Left colon (tissue), 2 donors: ENCODE measurements at regions not wholly inside any gene's neighbourhood (a gene's known extent, or its start where the extent isn't known, plus 50 kb on each side); places are given as distances from the start of the nearest gene placed in this dataset.
A peak's percentile ranks its signal among the peaks of the same experiment; 100 is the strongest.

ENCODE experiments used
- ATAC-seq: fragments of 200-7000 bp; cut with Tn5 transposase; one replicate; pipeline ENCODE4 v1.9.1; 2020; ENCODE audit warnings: mild to moderate bottlenecking, moderate library complexity
- DNase-seq, 2 donors: peaks; one replicate each; pipeline ENCODE4 v3.0.0-alpha.2; 2020
- intact Hi-C, 2 donors: fragments of 100-400 bp; cut with DNase I in 1 of 2; cut with micrococcal nuclease in 1 of 2; formaldehyde crosslinking; loops; one replicate each; pipeline versions ENCODE4 v1.11.2 to v1.14.0; 2022; cut with DNase I, micrococcal nuclease
- donor health status: DM: no; HTN: no; CAD: no.
- donor health status: DM: yes; HTN: yes; CAD: no.

DNA sequence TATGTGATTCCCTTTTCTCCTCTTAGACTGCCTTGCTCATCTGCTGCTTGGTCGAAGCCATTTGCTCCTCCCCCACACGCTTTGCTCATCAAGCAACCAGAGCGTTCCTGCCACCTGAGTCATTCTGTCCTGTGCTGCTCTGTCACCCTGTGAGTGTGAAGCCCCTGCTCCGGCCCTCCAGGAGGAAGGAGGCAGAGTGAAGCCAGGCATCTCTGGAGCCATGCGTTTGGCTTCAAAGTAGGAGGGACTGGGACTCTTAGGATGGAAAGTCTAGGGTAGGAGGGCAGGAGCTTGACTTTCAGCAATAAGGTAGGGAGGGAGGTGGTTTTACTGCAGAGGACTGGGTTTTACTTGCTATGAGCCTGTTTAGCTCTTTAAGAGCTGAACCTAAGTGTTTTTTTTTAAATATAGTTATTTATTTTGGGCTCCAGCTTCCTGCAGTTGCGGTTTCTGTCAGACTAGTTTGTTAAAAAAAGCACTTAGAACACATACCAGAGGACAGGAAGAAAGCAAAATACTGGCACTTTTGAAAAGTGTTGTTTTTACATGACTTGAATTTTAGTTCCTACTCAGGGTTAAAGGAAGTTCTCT lies 63.6 kb downstream of the SPINK2 start:
- ATAC-seq (peak; percentile 47), DNase-seq (peak; percentile 51 to 57)
- intact Hi-C loops, result no loop called here

GRCh38 chr4:56757261-56757746 lies 64.2 kb downstream of the SPINK2 start:
- intact Hi-C loops, result no loop called here
- DNase-seq (peak; percentile 55 to 57), ATAC-seq (peak; percentile 67)

DNA sequence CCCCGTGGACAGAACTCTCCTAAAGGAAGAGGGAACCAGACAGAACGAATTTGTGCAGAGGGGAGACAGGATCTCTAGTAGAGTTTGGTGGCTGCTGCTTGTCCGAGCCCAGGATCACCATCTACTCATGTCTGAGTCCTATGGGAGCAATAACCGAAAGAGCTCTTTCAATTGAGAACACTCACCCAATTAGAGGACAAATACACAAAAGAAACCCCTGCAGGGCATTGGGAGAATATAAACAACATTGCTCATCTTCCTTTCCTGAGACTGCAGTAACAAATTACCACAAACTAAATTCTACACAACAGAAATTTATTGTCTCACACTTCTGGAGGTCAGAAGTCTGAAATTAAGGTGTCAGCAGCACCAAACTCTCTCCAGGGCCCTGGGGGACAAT lies 65.6 kb downstream of the SPINK2 start:
- no peak for ATAC-seq
- intact Hi-C loops, result no loop called here
- no peak for DNase-seq

- ATAC-seq, result peak; percentile 82
- DNase-seq, result peak in 1 of 2 donors; percentile 32
- intact Hi-C loops, result no loop called here
Measured at GRCh38 chr4:56752985-56753384, 68.5 kb downstream of the SPINK2 start.

DNA sequence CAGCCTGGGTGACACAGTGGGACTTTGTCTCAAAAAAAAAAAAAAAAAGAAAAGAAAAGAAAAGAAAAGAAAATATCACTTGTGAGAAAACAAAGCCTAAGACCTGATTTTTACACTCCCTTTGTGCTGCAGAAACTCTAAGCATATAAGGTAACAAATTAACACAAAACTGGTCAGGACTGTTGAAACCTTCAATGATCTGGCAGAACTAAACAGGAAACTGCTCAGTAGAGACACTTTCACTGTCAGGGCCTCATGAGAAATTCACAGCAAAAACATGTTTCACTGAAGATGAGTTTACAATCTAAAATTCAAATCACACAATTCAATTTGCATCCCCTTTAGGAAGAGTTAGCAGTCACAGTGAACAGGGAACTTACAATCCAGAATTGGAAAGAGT lies 69.1 kb upstream of the HOPX start:
- intact Hi-C loops, result no loop called here
- ATAC-seq (no peak), DNase-seq (no peak)

DNA sequence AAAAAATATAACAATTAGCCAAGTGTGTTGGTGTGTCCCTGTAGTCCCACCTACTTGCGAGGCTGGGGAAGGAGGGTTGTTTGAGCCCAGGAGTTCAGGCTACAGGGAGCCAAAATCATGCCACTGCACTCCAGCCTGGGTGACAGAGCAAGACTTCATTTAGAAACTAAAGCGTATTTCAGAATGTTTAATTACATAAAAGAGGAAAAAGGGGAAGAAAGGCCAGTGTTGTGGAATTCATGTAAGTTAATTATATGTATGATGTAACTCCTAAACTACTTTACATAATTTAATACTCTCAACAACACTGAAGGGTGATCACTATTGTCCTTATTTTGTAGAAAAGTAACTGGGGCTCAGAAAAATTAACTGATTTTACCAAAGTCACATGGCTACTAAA lies 67.2 kb upstream of the HOPX start:
- no peak for DNase-seq
- intact Hi-C loops, result no loop called here
- no peak for ATAC-seq

GRCh38 chr4:56746639-56747038 lies 65.5 kb upstream of the HOPX start:
- DNase-seq (no peak), ATAC-seq (no peak)
- intact Hi-C loops, result no loop called here

GRCh38 chr4:56745042-56745441 lies 63.9 kb upstream of the HOPX start:
- intact Hi-C loops, result no loop called here
- ATAC-seq (peak; percentile 63), DNase-seq (peak in 1 of 2 donors; percentile 29)

- DNase-seq (no peak), ATAC-seq (no peak)
- intact Hi-C loops, result no loop called here
Measured at GRCh38 chr4:56744030-56744429, 62.9 kb upstream of the HOPX start.

DNA sequence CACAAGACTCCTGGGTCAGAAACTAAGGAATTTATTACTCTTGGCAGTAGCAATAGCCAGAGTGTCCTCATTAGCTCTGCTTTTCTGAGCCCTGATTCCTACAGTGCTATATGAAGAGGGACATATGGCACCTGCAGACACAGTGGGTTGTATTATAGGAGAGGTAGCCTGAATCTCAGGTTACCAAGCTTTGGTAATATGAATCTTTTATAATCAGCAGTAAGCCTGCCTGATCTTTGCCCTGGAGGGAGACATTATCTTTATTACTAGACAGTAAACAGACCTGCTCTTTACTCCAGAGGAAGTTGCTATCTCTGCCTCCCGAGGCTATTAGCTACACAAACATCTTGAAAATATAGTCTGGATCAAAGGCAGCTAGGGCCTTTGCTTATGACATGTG lies 62.5 kb upstream of the HOPX start:
- ATAC-seq (peak; percentile 95), DNase-seq (peak in 1 of 2 donors; percentile 13)
- intact Hi-C loops, result no loop called here

DNA sequence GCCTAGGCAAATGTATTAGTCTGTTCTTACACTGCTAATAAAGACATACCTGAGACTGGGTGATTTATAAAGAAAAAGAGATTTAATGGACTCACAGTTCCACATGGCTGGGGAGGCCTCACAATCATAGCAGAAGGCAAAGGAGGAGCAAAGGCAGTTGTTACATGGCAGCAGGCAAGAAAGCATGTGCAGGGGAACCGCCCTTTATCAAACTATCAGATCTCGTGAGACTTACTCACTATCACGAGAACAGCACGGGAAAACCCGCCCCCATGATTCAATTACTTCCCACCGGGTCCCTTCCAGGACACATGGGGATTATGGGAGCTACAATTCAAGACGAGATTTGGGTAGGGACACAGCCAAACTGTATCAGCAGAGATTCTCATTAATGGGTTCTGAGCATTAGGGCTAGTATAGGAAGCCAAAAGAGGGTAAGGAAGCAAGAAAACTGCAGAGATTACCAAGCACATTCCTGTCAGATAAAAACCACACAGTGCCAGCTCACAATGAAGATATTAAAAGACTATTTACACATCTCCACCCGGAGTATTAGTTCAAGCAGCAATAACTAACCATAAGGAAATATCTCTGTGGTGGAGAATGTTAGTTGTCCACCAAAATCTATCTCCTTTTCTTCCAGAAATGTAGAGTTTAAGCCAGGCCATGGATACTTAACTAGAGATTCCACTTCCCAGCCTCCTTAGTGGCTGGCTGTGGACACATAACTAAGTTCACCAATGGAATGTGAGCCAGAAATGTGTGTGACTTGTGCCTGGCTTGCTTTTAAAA lies 61.2 kb upstream of the HOPX start:
- intact Hi-C loops, result no loop called here
- ATAC-seq, result no peak
- DNase-seq, result no peak

DNA sequence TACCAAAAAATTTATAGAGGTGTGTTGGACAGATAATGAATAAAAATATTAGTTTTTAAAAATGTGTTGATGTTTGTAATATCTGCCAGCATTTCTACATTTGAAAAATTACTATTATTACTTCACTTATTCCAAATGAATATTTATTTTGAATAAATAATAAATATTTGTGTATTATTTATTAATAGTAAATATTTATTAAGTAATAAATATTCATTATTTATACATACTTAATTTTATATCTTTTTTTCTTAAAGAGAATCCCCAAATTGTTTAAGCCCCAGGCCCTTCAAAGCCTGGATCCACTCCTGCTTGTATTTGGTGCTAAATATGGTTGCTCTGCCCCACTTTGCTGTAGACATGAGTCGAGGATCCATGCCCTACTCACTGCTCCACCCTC lies 60.5 kb upstream of the HOPX start:
- ATAC-seq (no peak), DNase-seq (no peak)
- intact Hi-C loops, result no loop called here

DNA sequence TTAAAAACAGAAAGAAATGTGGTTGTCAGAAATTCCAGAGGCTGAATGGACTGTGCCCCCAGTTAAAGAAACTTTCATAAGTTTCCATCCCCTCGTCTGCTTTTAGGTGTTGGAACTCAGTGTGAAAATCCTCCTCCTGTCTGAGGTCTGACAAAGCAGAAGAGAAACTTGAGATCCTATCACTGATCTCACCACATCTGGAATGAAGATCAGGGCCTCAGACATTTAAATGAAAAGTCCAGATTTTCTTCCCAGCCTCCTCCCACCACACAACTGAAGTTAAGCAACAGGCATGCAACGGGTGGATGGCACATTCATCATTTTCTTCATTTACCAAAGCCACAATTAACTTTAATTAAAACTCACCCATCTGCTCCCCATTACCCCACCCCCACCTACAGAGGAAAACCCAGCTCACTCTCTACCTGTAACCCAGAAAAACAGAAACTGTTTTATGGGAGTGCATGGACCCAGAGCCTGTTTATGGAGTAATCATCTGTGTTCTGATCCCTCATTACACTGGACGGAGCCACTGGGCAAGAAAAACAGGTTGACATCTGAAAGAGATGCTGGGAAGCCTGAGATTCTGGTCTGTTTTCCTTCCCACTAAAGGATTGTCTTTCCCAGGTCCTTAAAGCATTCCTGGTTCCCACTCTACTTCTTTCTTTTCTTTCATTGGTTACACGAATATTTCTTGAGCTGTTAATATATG lies 58.1 kb upstream of the HOPX start:
- DNase-seq (no peak), ATAC-seq (no peak)
- intact Hi-C loops, result no loop called here

DNA sequence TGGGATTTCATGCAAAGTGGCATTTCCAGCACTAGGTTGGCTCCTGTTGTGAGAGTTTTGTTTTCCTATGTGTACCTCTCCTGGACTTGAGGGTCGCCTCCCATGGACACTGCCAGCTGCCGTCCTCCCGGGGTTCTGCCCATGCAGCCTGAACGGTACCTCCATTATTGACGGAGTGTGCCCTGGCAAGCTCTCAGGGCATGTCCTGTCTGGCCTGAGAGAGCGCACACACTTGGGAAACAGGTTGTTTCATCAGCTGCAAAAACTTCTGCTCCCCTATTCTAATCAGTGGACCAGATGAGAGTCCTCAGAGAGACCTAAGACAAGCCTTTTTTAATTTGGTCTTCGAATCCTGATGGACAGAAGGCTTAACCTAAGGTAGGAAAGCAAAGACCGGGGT lies 56.6 kb upstream of the HOPX start:
- DNase-seq (no peak), ATAC-seq (no peak)
- intact Hi-C loops, result no loop called here

- DNase-seq (no peak), ATAC-seq (no peak)
- intact Hi-C loops, result no loop called here
Measured at GRCh38 chr4:56733352-56733751, 52.3 kb upstream of the HOPX start.

- ATAC-seq, result no peak
- intact Hi-C loops, result no loop called here
- no peak for DNase-seq
Measured at GRCh38 chr4:56732301-56732700, 51.2 kb upstream of the HOPX start.

- DNase-seq (peak; percentile 52 to 54), ATAC-seq (peak; percentile 38)
- intact Hi-C loops, result no loop called here
Measured at GRCh38 chr4:56731857-56732256, 50.8 kb upstream of the HOPX start.
